GM06990 (cell line): ENCODE measurements at regions not wholly inside any gene's neighbourhood (a gene's known extent, or its start where the extent isn't known, plus 50 kb on each side); places are given as distances from the start of the nearest gene placed in this dataset.
"Not testable (repeated sequence)": the region's sequence is repeated elsewhere in the genome, so short reads cannot be mapped to it uniquely, and the experiment has no call there.

Experiments
- DNase-seq: peaks from one replicate; pipeline ENCODE4 v3.0.0-alpha.2; 2011; ENCODE audit not compliant: insufficient read length; ENCODE audit errors: extremely low read depth
- H3K27me3 ChIP-seq: replicated peaks from 2 replicates; pipeline ENCODE4 v1.6.0; 2011; ENCODE audit warnings: low read length; ENCODE audit not compliant: control insufficient read depth, insufficient read depth
- H3K36me3 ChIP-seq: 2 replicates; pipeline ENCODE4 v1.5.1; 2011; ENCODE audit warnings: low read length; ENCODE audit not compliant: control insufficient read depth, insufficient read depth
- H3K4me3 ChIP-seq: replicated peaks from 2 replicates; pipeline ENCODE4 v1.5.1; 2011; ENCODE audit warnings: low read depth, mild to moderate bottlenecking, control low read depth, low read length
- TF ChIP-seq, protein P1 (sequence below): IDR thresholded peaks from 2 replicates; pipeline ENCODE4 v1.5.1; 2011; ENCODE audit warnings: low read length, control low read depth, mild to moderate bottlenecking, inconsistent platforms; ENCODE audit not compliant: insufficient read depth, poor library complexity, severe bottlenecking

DNA sequence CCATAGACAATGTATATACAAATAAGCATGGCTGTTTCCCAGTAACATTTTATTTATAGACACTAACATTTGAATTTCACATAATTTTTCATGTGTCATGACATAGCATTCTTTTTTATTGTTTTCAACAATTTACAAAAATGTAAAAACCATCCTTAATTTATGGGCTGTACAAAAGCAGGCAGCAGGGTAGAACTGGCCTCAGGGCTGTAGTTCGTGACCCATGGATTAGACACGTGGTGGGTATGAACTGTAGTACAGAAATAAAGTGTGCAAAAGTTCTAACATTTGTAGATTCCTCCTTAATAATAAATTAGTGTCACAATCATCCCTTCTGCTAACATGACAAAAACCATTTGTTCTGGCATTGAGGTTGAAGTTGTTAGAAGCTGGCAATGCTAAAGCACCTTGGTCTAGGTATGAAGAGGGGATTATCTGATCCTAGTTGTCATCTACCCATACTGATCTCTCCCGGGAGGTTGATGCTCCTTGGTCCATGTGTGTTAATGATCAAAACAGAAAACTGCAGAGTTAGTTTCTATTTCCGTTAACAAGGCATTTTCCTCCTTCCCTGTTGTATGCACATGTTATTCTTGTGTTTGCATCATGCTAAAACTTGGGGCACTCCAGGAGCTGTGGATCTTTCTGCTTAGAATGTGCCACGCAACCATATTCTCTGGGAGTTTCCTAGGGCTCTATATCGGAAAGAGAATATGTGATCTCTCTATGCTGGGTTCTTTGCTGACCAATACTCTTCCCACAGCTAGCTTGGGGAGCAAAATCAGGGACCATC, 917.6 kb downstream of the TLE1 start:
- TF ChIP-seq, protein P1, sequence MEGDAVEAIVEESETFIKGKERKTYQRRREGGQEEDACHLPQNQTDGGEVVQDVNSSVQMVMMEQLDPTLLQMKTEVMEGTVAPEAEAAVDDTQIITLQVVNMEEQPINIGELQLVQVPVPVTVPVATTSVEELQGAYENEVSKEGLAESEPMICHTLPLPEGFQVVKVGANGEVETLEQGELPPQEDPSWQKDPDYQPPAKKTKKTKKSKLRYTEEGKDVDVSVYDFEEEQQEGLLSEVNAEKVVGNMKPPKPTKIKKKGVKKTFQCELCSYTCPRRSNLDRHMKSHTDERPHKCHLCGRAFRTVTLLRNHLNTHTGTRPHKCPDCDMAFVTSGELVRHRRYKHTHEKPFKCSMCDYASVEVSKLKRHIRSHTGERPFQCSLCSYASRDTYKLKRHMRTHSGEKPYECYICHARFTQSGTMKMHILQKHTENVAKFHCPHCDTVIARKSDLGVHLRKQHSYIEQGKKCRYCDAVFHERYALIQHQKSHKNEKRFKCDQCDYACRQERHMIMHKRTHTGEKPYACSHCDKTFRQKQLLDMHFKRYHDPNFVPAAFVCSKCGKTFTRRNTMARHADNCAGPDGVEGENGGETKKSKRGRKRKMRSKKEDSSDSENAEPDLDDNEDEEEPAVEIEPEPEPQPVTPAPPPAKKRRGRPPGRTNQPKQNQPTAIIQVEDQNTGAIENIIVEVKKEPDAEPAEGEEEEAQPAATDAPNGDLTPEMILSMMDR = no peak
- H3K4me3 ChIP-seq = no peak overlapping the region
- no peaks in the 10 kb centered on the region for H3K36me3 ChIP-seq
- DNase-seq = no peak
- no peaks in the 10 kb centered on the region for H3K27me3 ChIP-seq

DNA sequence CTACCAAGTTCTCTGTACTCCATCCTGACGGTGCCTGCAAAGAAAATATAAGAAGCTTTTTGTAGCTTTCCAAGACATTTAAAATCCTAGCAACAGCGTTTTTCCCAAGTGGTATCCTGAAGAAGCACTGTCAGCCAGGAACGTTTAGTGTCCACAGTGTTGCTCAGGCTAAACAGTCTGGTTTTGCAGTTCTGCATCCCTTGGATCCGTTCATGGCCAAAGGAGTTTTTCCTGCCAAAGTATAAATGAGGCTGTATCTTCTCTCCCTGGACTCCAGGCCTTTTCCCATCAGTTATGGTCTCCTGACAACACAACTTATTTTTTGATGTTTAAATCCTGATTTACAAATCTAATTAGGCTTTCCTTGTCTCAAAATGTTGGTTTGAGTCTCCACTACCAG, 925.8 kb downstream of the TLE1 start:
- TF ChIP-seq, protein P1 = no peak
- H3K36me3 ChIP-seq = no peaks in the 10 kb centered on the region
- H3K4me3 ChIP-seq = no peak overlapping the region
- no peaks in the 10 kb centered on the region for H3K27me3 ChIP-seq
- no peak for DNase-seq

DNA sequence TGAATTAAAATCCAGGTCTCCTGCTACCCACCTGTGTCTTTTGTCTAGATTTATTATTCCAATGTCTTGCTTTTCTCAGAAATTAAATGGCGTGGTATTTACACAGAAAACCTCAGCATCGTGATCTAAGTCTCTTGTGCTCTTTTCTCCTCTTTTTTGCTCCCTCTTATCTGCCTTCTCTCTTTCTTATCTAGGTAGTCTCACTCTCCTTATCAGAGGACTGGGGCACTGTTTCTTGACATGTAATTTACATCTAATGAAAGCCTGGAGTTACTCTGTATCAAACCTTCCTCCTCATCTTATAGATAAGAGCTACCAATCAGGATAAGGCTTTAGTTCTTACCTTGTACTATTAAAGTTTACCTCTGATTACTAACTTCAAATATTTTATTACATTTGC, 933.8 kb downstream of the TLE1 start:
- TF ChIP-seq, protein P1 = no peak
- Histone ChIP-seq H3K4me3 (no peak overlapping the region), H3K27me3 (no peaks in the 10 kb centered on the region), H3K36me3 (no peaks in the 10 kb centered on the region)
- no peak for DNase-seq

DNA sequence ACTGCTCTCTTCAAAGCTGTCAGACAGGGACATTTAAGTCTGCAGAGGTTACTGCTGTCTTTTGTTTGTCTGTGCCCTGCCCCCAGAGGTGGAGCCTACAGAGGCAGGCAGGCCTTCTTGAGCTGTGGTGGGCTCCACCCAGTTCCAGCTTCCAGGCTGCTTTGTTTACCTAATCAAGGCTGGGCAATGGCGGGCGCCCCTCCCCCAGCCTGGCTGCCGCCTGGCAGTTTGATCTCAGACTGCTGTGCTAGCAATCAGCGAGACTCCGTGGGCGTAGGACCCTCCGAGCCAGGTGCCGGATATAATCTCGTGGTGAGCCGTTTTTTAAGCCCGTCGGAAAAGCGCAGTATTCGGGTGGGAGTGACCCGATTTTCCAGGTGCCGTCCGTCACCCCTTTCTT, 942.3 kb downstream of the TLE1 start:
- H3K4me3 ChIP-seq, H3K27me3 ChIP-seq, H3K36me3 ChIP-seq, DNase-seq: not testable (repeated sequence)

- TF ChIP-seq, protein P1 = no peak
- DNase-seq = no peak
- Histone ChIP-seq H3K27me3 (no peaks in the 10 kb centered on the region), H3K4me3 (no peak overlapping the region), H3K36me3 (no peaks in the 10 kb centered on the region)
Observed at GRCh38 chr9:80732506-80732905, 956.8 kb downstream of the TLE1 start.

GRCh38 chr9:80720579-80720978, 968.8 kb downstream of the TLE1 start:
- H3K4me3 ChIP-seq = no peak overlapping the region
- H3K27me3 ChIP-seq = no peaks in the 10 kb centered on the region
- H3K36me3 ChIP-seq = no peaks in the 10 kb centered on the region
- no peak for DNase-seq
- TF ChIP-seq, protein P1 = no peak
